OCI-LY7 (cell line): ENCODE measurements at regions not wholly inside any gene's neighbourhood (a gene's known extent, or its start where the extent isn't known, plus 50 kb on each side); places are given as distances from the start of the nearest gene placed in this dataset.

Experiments
- BruUV-seq: library from RNA; stranded (reverse); fragments of 400-500 nt; replicated peaks from 2 replicates; lab custom pipeline; 2021; lab: Mats Ljungman, UMichigan
- CTCF ChIA-PET: fragments of 300-600 bp; sonication (Branson Sonifier 250); formaldehyde crosslinking; loops from one replicate; lab custom pipeline; 2022; ENCODE audit warnings: antibody characterized with exemption; ENCODE audit not compliant: unreplicated experiment; lab: Charles Lee
- POLR2A ChIA-PET: fragments of 300-600 bp; sonication (Branson Sonifier 250); formaldehyde crosslinking; loops from one replicate; lab custom pipeline; 2022; ENCODE audit warnings: antibody characterized with exemption; lab: Charles Lee
- DNase-seq: peaks from one replicate; pipeline ENCODE4 v3.0.0-alpha.2; 2015; ENCODE audit warnings: low spot score
- H2AFZ ChIP-seq: fragments of 200-600 bp; sonication (generic), shearing (Covaris generic); 2 replicates; pipeline ENCODE4 v1.6.1; 2014; ENCODE audit warnings: mild to moderate bottlenecking, antibody characterized with exemption, low read length, moderate library complexity
- H3K27ac ChIP-seq: fragments of 200-600 bp; sonication (generic); 2 replicates; pipeline ENCODE4 v1.5.1; 2014; ENCODE audit warnings: mixed run types, low read depth, mild to moderate bottlenecking, moderate library complexity, low read length, inconsistent platforms; ENCODE audit not compliant: poor library complexity, severe bottlenecking
- H3K36me3 ChIP-seq: fragments of 200-600 bp; sonication (generic); 2 replicates; pipeline ENCODE4 v1.6.1; 2014; ENCODE audit warnings: mild to moderate bottlenecking, antibody characterized with exemption, low read length, moderate library complexity, mixed read lengths; ENCODE audit not compliant: insufficient read depth
- H3K4me1 ChIP-seq: fragments of 200-600 bp; sonication (generic); 2 replicates; pipeline ENCODE4 v1.5.1; 2014; ENCODE audit warnings: mild to moderate bottlenecking, low read length; ENCODE audit not compliant: insufficient read depth, poor library complexity, severe bottlenecking
- H3K4me2 ChIP-seq: fragments of 200-600 bp; sonication (generic); 2 replicates; pipeline ENCODE4 v1.6.1; 2014; ENCODE audit warnings: mild to moderate bottlenecking, low read length
- H3K4me3 ChIP-seq: fragments of 200-600 bp; sonication (generic); 2 replicates; pipeline ENCODE4 v1.5.1; 2014; ENCODE audit warnings: mild to moderate bottlenecking, low read depth, low read length; ENCODE audit not compliant: poor library complexity, severe bottlenecking
- H3K79me2 ChIP-seq: fragments of 200-600 bp; sonication (generic); 2 replicates; pipeline ENCODE4 v1.6.1; 2016; ENCODE audit warnings: low read depth, mild to moderate bottlenecking, low read length, moderate library complexity, mixed read lengths; ENCODE audit not compliant: insufficient read depth
- H3K9me2 ChIP-seq: fragments of 200-600 bp; sonication (generic); 2 replicates; pipeline ENCODE4 v1.6.1; 2016; ENCODE audit warnings: mild to moderate bottlenecking, low read length, mixed read lengths; ENCODE audit not compliant: insufficient read depth
- H3K9me3 ChIP-seq: fragments of 200-600 bp; sonication (generic); 2 replicates; pipeline ENCODE4 v1.6.1; 2014; ENCODE audit warnings: mild to moderate bottlenecking, mixed run types, low read length, mixed read lengths
- H4K20me1 ChIP-seq: fragments of 200-600 bp; sonication (generic); 2 replicates; pipeline ENCODE4 v1.6.1; 2014; ENCODE audit warnings: mild to moderate bottlenecking, antibody characterized with exemption, low read length, moderate library complexity, mixed read lengths; ENCODE audit not compliant: insufficient read depth
- EZH2phosphoT487 ChIP-seq: fragments of 200-600 bp; sonication (generic); IDR thresholded peaks from 2 replicates; pipeline ENCODE4 v1.6.1; 2018; ENCODE audit warnings: low read depth, borderline replicate concordance, mild to moderate bottlenecking, mixed run types, antibody characterized with exemption, low read length, moderate library complexity, mixed read lengths
- intact Hi-C: fragments of 100-400 bp; cut with micrococcal nuclease; formaldehyde crosslinking; loops from one replicate; pipeline ENCODE4 v1.10.0; 2022; ENCODE audit not compliant: unreplicated experiment
- TF ChIP-seq, protein P1 (sequence below): fragments of 200-600 bp; sonication (generic); conservative IDR thresholded peaks from 2 replicates; pipeline ENCODE4 v1.5.1; 2014; ENCODE audit warnings: mild to moderate bottlenecking, antibody characterized with exemption, low read length, moderate library complexity, mixed read lengths

DNA sequence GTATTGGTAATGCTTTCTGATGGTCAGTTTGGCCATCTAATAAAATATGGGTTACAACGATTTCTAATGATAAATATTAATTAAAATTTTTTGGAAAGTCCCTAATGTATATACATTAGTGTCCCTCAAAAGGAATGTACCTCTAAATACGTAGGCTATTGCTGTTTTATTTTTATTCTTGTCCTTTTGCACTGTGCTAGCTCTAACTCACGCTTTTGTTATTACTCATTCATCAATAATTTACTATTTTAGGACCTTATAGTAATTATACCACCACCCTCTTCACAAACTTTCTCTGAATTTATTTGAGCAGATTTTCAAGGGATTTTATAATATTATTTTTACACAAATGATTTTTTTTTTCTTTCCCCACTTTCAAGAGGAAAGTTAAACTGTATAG is 795.9 kb upstream of the PCDH9 start:
- Histone ChIP-seq H3K27ac (no peak overlapping the region), H3K9me3 (no peaks in the 10 kb centered on the region), H3K79me2 (no peaks in the 10 kb centered on the region), H3K4me2 (no peak overlapping the region), H3K36me3 (no peaks in the 10 kb centered on the region), H3K4me3 (no peak overlapping the region), H4K20me1 (no peaks in the 10 kb centered on the region), H2AFZ (no peak overlapping the region), H3K4me1 (no peaks in the 10 kb centered on the region), H3K9me2 (no peaks in the 10 kb centered on the region)
- no peak for DNase-seq
- ChIA-PET CTCF (no interaction called here), POLR2A (no interaction called here)
- BruUV-seq, result no TSS peak
- intact Hi-C loops, result no loop called here
- TF ChIP-seq EZH2phosphoT487, result no peak
- TF ChIP-seq, protein P1, sequence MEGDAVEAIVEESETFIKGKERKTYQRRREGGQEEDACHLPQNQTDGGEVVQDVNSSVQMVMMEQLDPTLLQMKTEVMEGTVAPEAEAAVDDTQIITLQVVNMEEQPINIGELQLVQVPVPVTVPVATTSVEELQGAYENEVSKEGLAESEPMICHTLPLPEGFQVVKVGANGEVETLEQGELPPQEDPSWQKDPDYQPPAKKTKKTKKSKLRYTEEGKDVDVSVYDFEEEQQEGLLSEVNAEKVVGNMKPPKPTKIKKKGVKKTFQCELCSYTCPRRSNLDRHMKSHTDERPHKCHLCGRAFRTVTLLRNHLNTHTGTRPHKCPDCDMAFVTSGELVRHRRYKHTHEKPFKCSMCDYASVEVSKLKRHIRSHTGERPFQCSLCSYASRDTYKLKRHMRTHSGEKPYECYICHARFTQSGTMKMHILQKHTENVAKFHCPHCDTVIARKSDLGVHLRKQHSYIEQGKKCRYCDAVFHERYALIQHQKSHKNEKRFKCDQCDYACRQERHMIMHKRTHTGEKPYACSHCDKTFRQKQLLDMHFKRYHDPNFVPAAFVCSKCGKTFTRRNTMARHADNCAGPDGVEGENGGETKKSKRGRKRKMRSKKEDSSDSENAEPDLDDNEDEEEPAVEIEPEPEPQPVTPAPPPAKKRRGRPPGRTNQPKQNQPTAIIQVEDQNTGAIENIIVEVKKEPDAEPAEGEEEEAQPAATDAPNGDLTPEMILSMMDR, result no peak

DNA sequence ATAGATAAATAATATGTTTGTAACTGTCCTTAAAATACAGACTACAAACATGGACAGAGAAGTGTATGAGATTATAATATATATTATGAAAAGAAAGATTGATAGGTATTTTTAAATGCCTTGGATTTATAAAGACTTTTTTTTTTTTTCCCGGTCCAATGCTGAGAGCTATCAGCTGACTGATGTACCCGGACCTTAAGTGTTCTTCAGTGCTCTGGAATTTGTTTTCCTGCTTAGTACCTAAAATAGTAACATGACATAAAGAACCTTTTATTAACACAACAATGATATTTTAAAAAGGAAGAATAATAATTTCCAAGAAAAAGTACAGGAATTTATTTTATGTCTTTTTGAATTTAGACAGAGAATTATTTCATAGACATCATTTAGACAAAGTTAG is 795.5 kb upstream of the PCDH9 start:
- no peaks in the 10 kb centered on the region for H3K79me2 ChIP-seq
- no peaks in the 10 kb centered on the region for H3K9me2 ChIP-seq
- ChIA-PET POLR2A (no interaction called here), CTCF (no interaction called here)
- no peak overlapping the region for H3K4me2 ChIP-seq
- no peak overlapping the region for H3K27ac ChIP-seq
- BruUV-seq, result no TSS peak
- H4K20me1 ChIP-seq, result no peaks in the 10 kb centered on the region
- H3K9me3 ChIP-seq, result no peaks in the 10 kb centered on the region
- intact Hi-C loops, result no loop called here
- no peak overlapping the region for H2AFZ ChIP-seq
- no peaks in the 10 kb centered on the region for H3K4me1 ChIP-seq
- TF ChIP-seq, protein P1, result no peak
- no peak for TF ChIP-seq EZH2phosphoT487
- H3K36me3 ChIP-seq, result no peaks in the 10 kb centered on the region
- no peak for DNase-seq
- H3K4me3 ChIP-seq, result no peak overlapping the region

DNA sequence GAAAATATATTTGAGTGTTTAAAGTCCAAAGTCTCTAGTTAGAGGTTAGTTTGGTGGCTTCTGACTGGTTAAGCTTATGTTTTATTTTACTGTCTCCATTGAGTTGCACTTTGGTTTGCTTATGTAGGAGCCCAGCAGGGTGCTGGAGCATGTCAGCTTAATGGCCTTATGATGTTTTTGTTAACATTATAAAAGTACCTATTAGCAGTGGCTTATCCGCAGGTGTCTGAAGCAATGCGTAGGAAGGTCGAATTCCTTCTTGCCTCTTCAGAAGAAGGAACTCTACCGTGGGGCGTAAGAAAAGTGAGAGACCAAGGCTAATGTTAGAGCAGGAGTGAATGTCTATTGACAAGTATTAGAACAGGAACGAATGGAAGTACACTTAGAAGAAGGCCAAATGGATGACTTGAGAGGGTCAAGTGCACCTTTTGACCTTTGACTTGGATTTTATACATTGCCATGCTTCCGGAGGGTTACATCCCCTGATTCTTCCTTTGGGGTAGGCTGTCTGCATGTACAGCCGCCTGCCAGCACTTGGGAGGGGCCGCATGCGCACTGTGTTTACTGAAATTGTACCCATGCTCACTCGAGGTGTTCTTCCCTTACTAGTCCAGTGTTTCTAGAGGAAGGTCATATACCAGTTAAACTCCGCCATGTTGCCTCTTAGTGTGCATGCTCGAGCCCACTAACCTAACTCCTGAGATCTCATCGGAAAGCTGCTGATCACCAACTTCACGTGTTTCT is 793.9 kb upstream of the PCDH9 start:
- no peak for TF ChIP-seq EZH2phosphoT487
- TF ChIP-seq, protein P1, result no peak
- Histone ChIP-seq H3K4me1 (no peaks in the 10 kb centered on the region), H3K27ac (no peak overlapping the region), H3K4me2 (no peak overlapping the region), H2AFZ (no peak overlapping the region), H3K79me2 (no peaks in the 10 kb centered on the region), H3K4me3 (no peak overlapping the region), H4K20me1 (no peaks in the 10 kb centered on the region), H3K36me3 (no peaks in the 10 kb centered on the region), H3K9me3 (no peaks in the 10 kb centered on the region), H3K9me2 (no peaks in the 10 kb centered on the region)
- intact Hi-C loops, result no loop called here
- BruUV-seq, result no TSS peak
- no peak for DNase-seq
- CTCF ChIA-PET, result no interaction called here
- POLR2A ChIA-PET, result interaction anchor here (1.3 kb wide), 1 partner anchor 49 kb away, joined by 3 read pairs; no protein-coding TSS in a partner anchor
